Ishikawa (cell line): ENCODE measurements at regions not wholly inside any gene's neighbourhood (a gene's known extent, or its start where the extent isn't known, plus 50 kb on each side); places are given as distances from the start of the nearest gene placed in this dataset.

Experiments
- CEBPB ChIP-seq: IDR thresholded peaks from 2 replicates; pipeline ENCODE4 v1.6.1; 2012
- CREB1 ChIP-seq: IDR thresholded peaks from 2 replicates; pipeline ENCODE4 v1.6.1; 2012; ENCODE audit warnings: low read depth
- EGR1 ChIP-seq: IDR thresholded peaks from 2 replicates; pipeline ENCODE4 v1.6.1; 2012
- EP300 ChIP-seq: IDR thresholded peaks from 2 replicates; pipeline ENCODE4 v1.6.1; 2012; ENCODE audit warnings: borderline replicate concordance
- FOXM1 ChIP-seq: IDR thresholded peaks from 2 replicates; pipeline ENCODE4 v1.6.1; 2012; ENCODE audit warnings: low read depth, borderline replicate concordance
- MAX ChIP-seq: IDR thresholded peaks from 2 replicates; pipeline ENCODE4 v1.6.1; 2012
- NFIC ChIP-seq: IDR thresholded peaks from 2 replicates; pipeline ENCODE4 v1.6.1; 2012
- RAD21 ChIP-seq: IDR thresholded peaks from 2 replicates; pipeline ENCODE4 v1.6.1; 2012; ENCODE audit warnings: low read depth
- REST ChIP-seq: IDR thresholded peaks from 2 replicates; pipeline ENCODE4 v1.6.1; 2012; ENCODE audit warnings: low read depth, mild to moderate bottlenecking
- TAF1 ChIP-seq: IDR thresholded peaks from 2 replicates; pipeline ENCODE4 v1.6.1; 2012; ENCODE audit warnings: low read depth, mild to moderate bottlenecking
- TCF12 ChIP-seq: IDR thresholded peaks from 2 replicates; pipeline ENCODE4 v1.6.1; 2012; ENCODE audit warnings: low read depth
- TEAD4 ChIP-seq: IDR thresholded peaks from 2 replicates; pipeline ENCODE4 v1.6.1; 2012
- USF1 ChIP-seq: IDR thresholded peaks from 2 replicates; pipeline ENCODE4 v1.6.1; 2012
- YY1 ChIP-seq: IDR thresholded peaks from 2 replicates; pipeline ENCODE4 v1.6.1; 2012; ENCODE audit warnings: low read depth
- ZBTB7A ChIP-seq: IDR thresholded peaks from 2 replicates; pipeline ENCODE4 v1.6.1; 2012; ENCODE audit warnings: low read depth

GRCh38 chr2:4976407-4976806, 715.8 kb upstream of the SOX11 start:
- no peak for TF ChIP-seq EP300
- no peak for TF ChIP-seq NFIC

- TF ChIP-seq ZBTB7A (no peak), CREB1 (no peak), YY1 (no peak), USF1 (no peak), TEAD4 (no peak), TAF1 (no peak), CEBPB (no peak), NFIC (no peak), TCF12 (no peak), FOXM1 (no peak), RAD21 (no peak), EP300 (no peak), EGR1 (no peak), REST (no peak), MAX (no peak)
Observed at GRCh38 chr2:4979111-4979510, 713.1 kb upstream of the SOX11 start.

GRCh38 chr2:4980995-4981394, 711.2 kb upstream of the SOX11 start:
- TF ChIP-seq NFIC (no peak), ZBTB7A (no peak), CREB1 (no peak), TAF1 (no peak), FOXM1 (no peak), TCF12 (no peak), EGR1 (no peak), RAD21 (no peak), CEBPB (no peak), MAX (no peak), EP300 (no peak), REST (no peak)

- TF ChIP-seq USF1, result no peak
Observed at GRCh38 chr2:4981802-4982409, 710.3 kb upstream of the SOX11 start.

GRCh38 chr2:4992226-4992625, 700.0 kb upstream of the SOX11 start:
- TF ChIP-seq CEBPB (no peak), EGR1 (no peak), YY1 (no peak), ZBTB7A (no peak)

- TF ChIP-seq ZBTB7A (no peak), MAX (no peak), RAD21 (no peak), REST (no peak), TCF12 (no peak), CEBPB (no peak), EP300 (no peak), EGR1 (no peak), TAF1 (no peak), USF1 (no peak), TEAD4 (no peak), FOXM1 (no peak), CREB1 (no peak), NFIC (no peak)
Observed at GRCh38 chr2:4995466-4995865, 696.7 kb upstream of the SOX11 start.
